KOPT-K1 (cell line): ENCODE measurements at regions not wholly inside any gene's neighbourhood (a gene's known extent, or its start where the extent isn't known, plus 50 kb on each side); places are given as distances from the start of the nearest gene placed in this dataset.

Source experiments
- H3K27ac ChIP-seq: fragments of 200-600 bp; sonication (generic); 2 replicates; pipeline ENCODE4 v1.5.1; 2016; ENCODE audit warnings: antibody characterized with exemption, mild to moderate bottlenecking, low read depth, low read length; ENCODE audit not compliant: poor library complexity, severe bottlenecking
- H3K36me3 ChIP-seq: fragments of 200-600 bp; sonication (generic); 2 replicates; pipeline ENCODE4 v1.5.1; 2017; ENCODE audit warnings: antibody characterized with exemption, mild to moderate bottlenecking, low read length, moderate library complexity; ENCODE audit not compliant: insufficient read depth
- H3K9me3 ChIP-seq: fragments of 200-600 bp; sonication (generic); 2 replicates; pipeline ENCODE4 v1.5.1; 2017; ENCODE audit warnings: antibody characterized with exemption, low read length, mild to moderate bottlenecking; ENCODE audit not compliant: insufficient read depth, poor library complexity, severe bottlenecking

- Histone ChIP-seq H3K27ac (no peak overlapping the region), H3K36me3 (no peaks in the 10 kb centered on the region), H3K9me3 (no peaks in the 10 kb centered on the region)
Measured at GRCh38 chr5:32507738-32508434, 63.3 kb upstream of the ZFR start.

GRCh38 chr5:32506799-32507198 lies 62.3 kb upstream of the ZFR start:
- Histone ChIP-seq H3K27ac (no peak overlapping the region), H3K36me3 (no peaks in the 10 kb centered on the region), H3K9me3 (no peaks in the 10 kb centered on the region)

GRCh38 chr5:32506201-32506661 lies 61.7 kb upstream of the ZFR start:
- H3K27ac ChIP-seq: no peak overlapping the region

GRCh38 chr5:32505756-32506155 lies 61.2 kb upstream of the ZFR start:
- no peaks in the 10 kb centered on the region for H3K9me3 ChIP-seq
- H3K27ac ChIP-seq: peak overlapping the region; percentile 55
- H3K36me3 ChIP-seq: no peaks in the 10 kb centered on the region

More at GRCh38 chr5:32506201-32506661, 61.7 kb upstream of the ZFR start:
- Histone ChIP-seq H3K36me3 (no peaks in the 10 kb centered on the region), H3K9me3 (no peaks in the 10 kb centered on the region)

GRCh38 chr5:32504989-32505596 lies 60.6 kb upstream of the ZFR start:
- Histone ChIP-seq H3K9me3 (no peaks in the 10 kb centered on the region), H3K36me3 (no peaks in the 10 kb centered on the region), H3K27ac (peak overlapping the region; percentile 55)

GRCh38 chr5:32504329-32504988 lies 59.9 kb upstream of the ZFR start:
- peak overlapping the region; percentile 55 for H3K27ac ChIP-seq
- no peaks in the 10 kb centered on the region for H3K36me3 ChIP-seq
- no peaks in the 10 kb centered on the region for H3K9me3 ChIP-seq

- no peak overlapping the region for H3K27ac ChIP-seq
Measured at GRCh38 chr5:32503261-32503660, 58.7 kb upstream of the ZFR start.

GRCh38 chr5:32501071-32502002 lies 56.8 kb upstream of the ZFR start:
- no peaks in the 10 kb centered on the region for H3K9me3 ChIP-seq
- no peak overlapping the region for H3K27ac ChIP-seq
- H3K36me3 ChIP-seq: no peaks in the 10 kb centered on the region

More at GRCh38 chr5:32503261-32503660, 58.7 kb upstream of the ZFR start:
- Histone ChIP-seq H3K36me3 (no peaks in the 10 kb centered on the region), H3K9me3 (no peaks in the 10 kb centered on the region)

GRCh38 chr5:32500181-32500580 lies 55.6 kb upstream of the ZFR start:
- Histone ChIP-seq H3K27ac (no peak overlapping the region), H3K36me3 (no peaks in the 10 kb centered on the region), H3K9me3 (no peaks in the 10 kb centered on the region)

- H3K9me3 ChIP-seq: no peaks in the 10 kb centered on the region
- H3K27ac ChIP-seq: no peak overlapping the region
- H3K36me3 ChIP-seq: no peaks in the 10 kb centered on the region
Measured at GRCh38 chr5:32499261-32499660, 54.7 kb upstream of the ZFR start.

- Histone ChIP-seq H3K36me3 (no peaks in the 10 kb centered on the region), H3K9me3 (no peaks in the 10 kb centered on the region), H3K27ac (no peak overlapping the region)
Measured at GRCh38 chr5:32498484-32498883, 53.9 kb upstream of the ZFR start.

- Histone ChIP-seq H3K27ac (no peak overlapping the region), H3K36me3 (no peaks in the 10 kb centered on the region), H3K9me3 (no peaks in the 10 kb centered on the region)
Measured at GRCh38 chr5:32496104-32496503, 51.6 kb upstream of the ZFR start.

GRCh38 chr5:32494827-32495226 lies 50.3 kb upstream of the ZFR start:
- Histone ChIP-seq H3K36me3 (no peaks in the 10 kb centered on the region), H3K9me3 (no peaks in the 10 kb centered on the region), H3K27ac (no peak overlapping the region)
